Activated CD4-positive, alpha-beta T cell treated with anti-CD3 and anti-CD28 coated beads for 48 hours (primary cell): ENCODE measurements at regions not wholly inside any gene's neighbourhood (a gene's known extent, or its start where the extent isn't known, plus 50 kb on each side); places are given as distances from the start of the nearest gene placed in this dataset.
"Not testable (repeated sequence)": the region's sequence is repeated elsewhere in the genome, so short reads cannot be mapped to it uniquely, and the experiment has no call there.

Experiments
- DNase-seq: peaks from one replicate; pipeline ENCODE4 v3.0.0-alpha.2; 2020

- DNase-seq = no peak
These were observed 553.1 kb upstream of the PPP2R3A start for GRCh38 chr3:135412475-135412874.

DNA sequence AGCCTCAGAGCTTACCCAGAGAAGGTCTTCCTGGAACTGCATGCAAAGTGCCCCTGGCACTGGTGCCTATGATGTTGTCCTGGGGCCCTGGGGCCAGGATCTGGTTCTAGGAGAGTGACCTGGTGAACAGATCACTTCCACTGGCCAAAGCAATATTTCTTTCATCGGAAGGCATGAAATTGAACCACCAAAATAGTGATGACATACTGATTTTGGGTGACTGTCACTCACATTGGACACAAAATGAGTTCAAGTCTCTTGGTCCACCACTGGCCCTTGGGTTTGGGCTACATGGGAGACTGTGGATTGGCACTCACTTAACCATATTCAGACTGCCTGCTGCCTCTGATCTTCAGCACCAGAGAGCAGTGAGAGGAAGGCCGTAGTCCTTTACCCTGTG is 549.3 kb upstream of the PPP2R3A start:
- DNase-seq = no peak

DNA sequence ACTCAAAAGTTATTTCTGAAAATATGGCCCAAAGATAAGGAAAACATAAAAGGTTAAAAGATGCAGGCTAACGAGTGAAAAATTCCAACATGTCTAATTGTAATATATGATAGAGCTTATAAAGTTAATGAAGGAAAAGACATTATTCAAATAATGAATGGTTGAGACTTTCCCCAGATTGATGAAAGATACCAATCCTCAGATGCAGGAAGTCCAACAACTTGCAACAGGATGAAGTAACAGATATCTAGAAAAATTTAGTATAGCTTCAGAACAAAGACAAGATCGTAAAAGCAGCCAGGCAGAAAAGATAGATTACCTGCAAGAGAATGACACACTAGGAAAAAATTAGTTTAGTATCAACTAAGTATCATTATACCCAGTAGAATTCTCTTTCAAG is 546.4 kb upstream of the PPP2R3A start:
- DNase-seq = no peak

DNA sequence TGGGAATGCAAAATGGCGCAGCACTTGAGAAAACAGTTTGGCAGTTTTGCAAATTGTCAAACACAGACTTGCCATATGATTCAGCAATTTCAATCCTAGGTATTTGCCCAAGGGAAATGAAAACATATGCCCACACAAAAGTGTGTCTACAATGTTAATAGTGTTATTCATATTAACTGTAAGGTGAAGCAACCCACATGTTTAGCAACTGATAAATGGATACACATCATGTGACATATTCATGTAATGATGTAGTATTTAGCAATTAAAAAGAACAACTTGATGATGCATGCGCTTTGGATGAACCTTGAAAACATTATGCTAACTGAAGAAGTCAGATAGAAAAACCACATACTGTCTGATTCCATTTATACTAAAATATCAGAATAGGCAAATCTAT is 539.0 kb upstream of the PPP2R3A start:
- DNase-seq = no peak

GRCh38 chr3:135432402-135432801 is 533.1 kb upstream of the PPP2R3A start:
- no peak for DNase-seq

GRCh38 chr3:135438889-135439597 is 526.5 kb upstream of the PPP2R3A start:
- DNase-seq = not testable (repeated sequence)

- DNase-seq = not testable (repeated sequence)
These were observed 525.9 kb upstream of the PPP2R3A start for GRCh38 chr3:135439632-135440031.

DNA sequence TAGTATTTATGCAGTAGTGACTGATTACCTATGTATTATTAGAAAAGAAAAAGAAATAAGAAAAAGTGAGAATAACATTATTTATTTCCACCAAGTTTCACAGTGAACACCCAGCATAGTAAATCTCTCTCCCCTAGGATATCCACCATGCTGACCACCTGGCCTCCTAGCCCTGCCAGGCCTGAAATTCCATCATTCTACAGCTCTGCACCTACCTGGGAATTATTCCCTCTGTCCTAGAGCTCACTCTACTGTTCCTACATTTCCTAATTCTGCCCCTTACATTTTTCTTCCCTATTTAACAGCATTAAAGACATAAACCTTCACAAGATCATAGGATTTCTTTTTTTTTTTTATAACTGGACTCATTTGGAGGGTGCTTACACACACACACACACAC is 525.3 kb upstream of the PPP2R3A start:
- DNase-seq = no peak

GRCh38 chr3:135440746-135441145 is 524.8 kb upstream of the PPP2R3A start:
- no peak for DNase-seq

- DNase-seq = no peak
These were observed 521.5 kb upstream of the PPP2R3A start for GRCh38 chr3:135444058-135444457.

- no peak for DNase-seq
These were observed 518.0 kb upstream of the PPP2R3A start for GRCh38 chr3:135447483-135447882.

DNA sequence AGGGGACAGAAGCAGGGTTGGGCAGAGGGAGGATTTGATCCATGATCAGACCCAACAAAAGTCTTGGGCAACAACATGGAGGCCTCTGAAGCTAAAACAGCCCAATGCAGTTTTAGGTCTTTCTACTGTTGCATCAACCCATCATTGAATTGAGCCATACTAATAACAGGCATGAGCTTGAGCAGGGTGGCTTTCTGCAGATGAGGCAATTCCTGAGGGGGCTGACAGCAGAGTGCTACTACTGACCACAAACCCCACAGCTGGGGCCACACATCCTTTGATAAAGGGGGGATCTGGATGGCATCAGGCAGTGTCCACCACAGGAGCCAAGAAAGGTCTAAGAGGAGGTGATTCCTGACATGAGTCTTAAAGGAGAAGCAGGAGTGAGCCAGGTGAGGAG is 517.0 kb upstream of the PPP2R3A start:
- no peak for DNase-seq

- no peak for DNase-seq
These were observed 516.5 kb upstream of the PPP2R3A start for GRCh38 chr3:135449046-135449445.

GRCh38 chr3:135451037-135451785 is 514.3 kb upstream of the PPP2R3A start:
- DNase-seq = no peak

GRCh38 chr3:135452881-135453280 is 512.6 kb upstream of the PPP2R3A start:
- no peak for DNase-seq

DNA sequence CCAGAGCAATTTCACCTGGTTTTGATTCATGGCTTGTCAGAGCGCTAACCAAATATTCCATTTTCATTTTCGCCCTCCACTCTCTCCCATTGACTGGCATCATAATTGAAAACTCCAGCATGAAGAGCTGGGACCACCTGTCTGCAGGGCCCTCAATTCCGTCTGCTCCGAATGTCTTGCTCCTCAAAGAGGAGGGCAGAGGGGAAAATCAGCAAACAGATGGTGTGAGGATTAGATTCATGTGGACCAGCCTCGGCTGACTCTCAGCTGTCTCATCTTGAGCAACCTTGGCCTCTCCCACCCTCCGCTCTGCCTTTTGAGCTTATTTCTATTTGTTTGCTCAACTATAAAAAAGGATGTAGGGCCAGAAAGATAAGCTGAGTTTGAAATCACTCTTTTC is 512.2 kb upstream of the PPP2R3A start:
- DNase-seq = no peak

DNA sequence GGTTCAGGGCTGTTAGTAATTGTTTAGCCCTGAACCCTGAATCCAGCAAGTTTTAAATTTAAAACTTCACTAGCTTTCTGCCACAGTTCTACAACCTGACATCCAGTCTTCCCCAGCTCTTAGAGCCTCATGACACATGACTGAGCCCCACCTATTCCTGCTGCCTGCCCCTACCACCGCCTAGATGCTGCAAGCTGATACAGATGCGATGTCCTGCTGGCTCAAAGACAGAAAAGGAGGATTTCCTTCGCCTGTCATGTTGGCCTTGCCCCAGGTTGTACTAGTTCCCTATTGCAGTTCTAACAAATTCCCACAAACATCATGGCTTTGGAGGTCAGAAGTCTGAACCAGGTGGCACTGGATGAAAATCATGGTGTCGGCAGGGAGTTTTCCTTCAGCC is 510.6 kb upstream of the PPP2R3A start:
- DNase-seq = no peak

DNA sequence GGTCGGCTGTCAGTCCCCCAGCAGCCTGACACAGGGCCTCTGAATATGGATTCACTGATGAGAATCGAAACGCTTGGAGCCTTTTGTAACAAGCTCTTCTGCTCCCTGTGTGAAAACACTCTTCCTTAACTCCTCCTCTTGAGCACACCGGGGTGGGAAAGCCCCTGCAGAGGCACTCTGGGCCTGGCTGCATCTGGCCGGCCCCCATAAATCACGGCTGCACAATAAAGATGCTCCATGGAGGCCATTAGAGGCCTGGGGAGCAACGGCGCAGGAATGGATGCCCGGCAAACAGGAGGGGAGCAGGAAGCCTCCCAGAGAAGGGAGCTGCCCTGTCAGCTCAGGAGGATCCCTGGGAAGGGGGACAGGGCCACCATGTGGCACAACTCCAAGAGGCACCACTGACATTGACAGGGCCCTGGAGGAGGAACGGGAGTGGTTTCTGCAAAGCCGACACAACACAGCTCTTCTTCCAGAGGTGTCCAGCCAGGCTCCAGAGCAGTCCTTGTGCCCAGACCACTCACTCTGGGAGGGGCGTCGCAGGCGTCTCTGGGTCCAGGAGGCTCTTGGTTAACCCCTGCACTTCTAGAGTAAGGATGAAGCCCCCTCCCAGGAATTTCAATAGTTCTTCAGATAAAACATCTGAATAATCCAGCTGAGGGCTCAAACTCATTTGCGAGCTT is 509.3 kb upstream of the PPP2R3A start:
- no peak for DNase-seq

DNA sequence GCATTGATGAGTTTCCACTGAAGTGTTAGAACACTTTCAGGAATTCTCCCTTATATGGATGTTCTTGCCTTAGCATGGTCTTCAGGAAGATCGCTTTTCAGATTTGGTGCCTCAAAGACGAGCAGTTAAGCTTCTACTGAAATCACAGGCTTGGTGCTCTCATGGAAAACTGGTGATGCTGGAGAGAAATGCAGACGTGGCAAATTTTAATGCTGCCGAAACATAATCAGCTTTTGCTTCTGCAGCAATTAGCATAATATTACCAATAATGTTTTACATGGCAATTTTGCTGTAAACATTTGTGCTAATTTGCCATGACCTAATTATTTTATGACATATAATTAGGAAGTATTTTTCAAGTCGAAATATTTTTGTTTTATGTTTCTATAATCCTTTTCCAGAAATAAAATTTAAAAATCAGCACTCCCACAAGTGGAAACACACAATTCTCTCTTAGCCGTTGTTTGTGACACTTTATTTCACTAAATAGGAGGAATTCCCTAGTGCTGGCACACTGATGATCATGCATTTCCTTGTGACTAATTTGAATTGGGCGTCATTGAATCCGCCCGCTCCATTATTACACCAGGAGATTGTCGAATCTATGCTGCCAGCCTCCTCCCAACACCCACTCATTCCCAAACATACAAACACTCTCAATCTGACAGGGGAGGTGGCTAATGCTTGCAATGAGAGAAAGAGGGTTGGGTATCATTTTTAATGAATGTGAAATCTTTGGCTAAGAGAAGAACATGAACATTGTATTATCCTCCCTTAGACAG is 506.8 kb upstream of the PPP2R3A start:
- DNase-seq = no peak

- no peak for DNase-seq
These were observed 505.3 kb upstream of the PPP2R3A start for GRCh38 chr3:135460273-135460672.

DNA sequence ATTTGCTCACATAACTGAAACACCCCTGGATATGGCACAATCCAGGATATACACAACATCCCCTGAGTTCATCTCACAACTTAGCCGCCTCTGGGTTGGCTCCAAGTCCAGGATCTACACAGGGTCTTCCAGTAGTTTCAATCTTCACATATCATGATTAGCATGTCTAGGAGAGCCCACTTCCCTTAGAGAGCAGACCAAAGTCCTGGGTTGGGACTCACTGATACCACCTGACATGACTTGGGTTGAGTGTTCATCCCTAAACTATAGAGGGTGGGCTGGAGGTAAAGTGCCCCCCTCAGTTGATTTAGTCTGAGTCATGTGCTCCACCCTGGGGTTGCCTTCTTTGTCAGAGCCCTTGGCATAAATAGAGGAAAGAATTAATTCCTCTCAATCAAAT is 493.6 kb upstream of the PPP2R3A start:
- DNase-seq = no peak

GRCh38 chr3:135473449-135473848 is 492.1 kb upstream of the PPP2R3A start:
- DNase-seq = no peak

DNA sequence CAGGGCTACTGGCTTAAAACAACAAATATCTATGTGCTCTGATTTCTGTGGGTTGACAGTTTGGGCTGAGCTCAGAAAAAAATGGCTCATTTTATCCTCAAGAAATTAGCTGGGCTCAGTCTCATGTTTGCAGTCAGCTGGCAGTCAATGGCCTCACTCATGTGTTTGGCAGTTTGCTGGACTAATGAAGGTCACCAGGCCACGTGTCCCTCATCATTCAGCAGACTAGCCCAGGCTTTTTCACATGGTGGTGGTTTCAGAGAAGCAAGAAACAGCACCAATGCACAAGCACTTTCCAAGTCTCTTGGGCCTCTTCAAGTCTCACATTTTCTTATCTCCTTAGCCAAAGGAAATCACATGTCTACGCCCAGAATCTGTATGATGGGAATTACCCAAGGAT is 478.3 kb upstream of the PPP2R3A start:
- DNase-seq = no peak
